ENCODE measurements at regions not wholly inside any gene's neighbourhood (a gene's known extent, or its start where the extent isn't known, plus 50 kb on each side); places are given as distances from the start of the nearest gene placed in this dataset.

- TF ChIP-seq CTCF (optimal IDR thresholded peaks at IDR 0.05 in 1 of 3, IDR thresholded peaks at IDR 0.05 in 1 of 3, conservative IDR thresholded peaks at IDR 0.05 in 1 of 3; ENCODE audit: extremely low read depth in 1 of 3, insufficient read depth in 2 of 3, low read length in 3 of 3) (no peak), EZH2 (IDR thresholded peaks at IDR 0.05; ENCODE audit: low read length) (no peak)
These were observed 60.4 kb upstream of the ADO start for GRCh38 chr10:62744136-62744535.
